NCI-H82 treated with DMSO at 0.1 percent for 48 hours (cell line): ENCODE measurements at regions not wholly inside any gene's neighbourhood (a gene's known extent, or its start where the extent isn't known, plus 50 kb on each side); places are given as distances from the start of the nearest gene placed in this dataset.
"Not testable (repeated sequence)": the region's sequence is repeated elsewhere in the genome, so short reads cannot be mapped to it uniquely, and the experiment has no call there.

Source experiments
- DNase-seq: peaks from one replicate; lab custom pipeline; 2025; ENCODE audit not compliant: unreplicated experiment; lab: John Stamatoyannopoulos, UW

- DNase-seq: no peak
These were observed 304.2 kb downstream of the DNAH5 start for GRCh38 chr5:13640270-13640669.

- no peak for DNase-seq
These were observed 311.8 kb downstream of the DNAH5 start for GRCh38 chr5:13632676-13633075.

- no peak for DNase-seq
These were observed 315.3 kb downstream of the DNAH5 start for GRCh38 chr5:13629218-13629617.

GRCh38 chr5:13627673-13628454, 316.6 kb downstream of the DNAH5 start:
- no peak for DNase-seq

GRCh38 chr5:13625616-13626198, 318.8 kb downstream of the DNAH5 start:
- no peak for DNase-seq

GRCh38 chr5:13624283-13625074, 320.0 kb downstream of the DNAH5 start:
- no peak for DNase-seq

- no peak for DNase-seq
These were observed 330.9 kb downstream of the DNAH5 start for GRCh38 chr5:13613621-13614020.

- DNase-seq: no peak
These were observed 332.9 kb downstream of the DNAH5 start for GRCh38 chr5:13611604-13612003.

- no peak for DNase-seq
These were observed 335.0 kb downstream of the DNAH5 start for GRCh38 chr5:13609504-13609903.

- no peak for DNase-seq
These were observed 338.4 kb downstream of the DNAH5 start for GRCh38 chr5:13606051-13606450.

- no peak for DNase-seq
These were observed 343.4 kb downstream of the DNAH5 start for GRCh38 chr5:13601112-13601511.

GRCh38 chr5:13595978-13596377, 348.5 kb downstream of the DNAH5 start:
- no peak for DNase-seq

- no peak for DNase-seq
These were observed 352.9 kb downstream of the DNAH5 start for GRCh38 chr5:13591621-13592020.

GRCh38 chr5:13585324-13585723, 359.2 kb downstream of the DNAH5 start:
- no peak for DNase-seq

- no peak for DNase-seq
These were observed 362.6 kb downstream of the DNAH5 start for GRCh38 chr5:13581914-13582313.

GRCh38 chr5:13581132-13581531, 363.4 kb downstream of the DNAH5 start:
- no peak for DNase-seq

- no peak for DNase-seq
These were observed 364.4 kb downstream of the DNAH5 start for GRCh38 chr5:13580058-13580457.

- DNase-seq: not testable (repeated sequence)
These were observed 365.4 kb downstream of the DNAH5 start for GRCh38 chr5:13579091-13579490.

- not testable (repeated sequence) for DNase-seq
These were observed 366.0 kb downstream of the DNAH5 start for GRCh38 chr5:13578311-13579039.

GRCh38 chr5:13574574-13574973, 369.9 kb downstream of the DNAH5 start:
- no peak for DNase-seq

GRCh38 chr5:13572163-13572562, 372.3 kb downstream of the DNAH5 start:
- no peak for DNase-seq
